H1 (cell line): ENCODE measurements at regions not wholly inside any gene's neighbourhood (a gene's known extent, or its start where the extent isn't known, plus 50 kb on each side); places are given as distances from the start of the nearest gene placed in this dataset.

ENCODE experiments used
- CHD2 ChIP-seq: IDR thresholded peaks from 2 replicates; pipeline ENCODE4 v1.6.1; 2012; ENCODE audit warnings: low read length, improper control_type of control experiment
- EGR1 ChIP-seq: IDR thresholded peaks from 2 replicates; pipeline ENCODE4 v1.6.1; 2011; ENCODE audit warnings: low read depth, low read length, borderline replicate concordance
- EP300 ChIP-seq, 2 experiments: IDR thresholded peaks; 1 replicate in 1 of 2; 2 replicates in 1 of 2; pipeline ENCODE4 v1.6.1; 2011 to 2012; ENCODE audit warnings: low read depth in 2 of 2, low read length in 2 of 2, mild to moderate bottlenecking in 2 of 2, borderline replicate concordance in 1 of 2, inconsistent platforms in 1 of 2, moderate library complexity in 1 of 2
- EZH2 ChIP-seq: fragments of 200-600 bp; sonication (generic); IDR thresholded peaks from 2 replicates; pipeline ENCODE4 v1.7.1; 2012; ENCODE audit warnings: low read depth, mild to moderate bottlenecking, moderate library complexity, low read length, inconsistent platforms; ENCODE audit not compliant: severe bottlenecking
- GABPA ChIP-seq: IDR thresholded peaks from 2 replicates; pipeline ENCODE4 v1.6.1; 2011; ENCODE audit warnings: mild to moderate bottlenecking, low read length, moderate library complexity, borderline replicate concordance; ENCODE audit not compliant: insufficient read depth
- HDAC2 ChIP-seq, 2 experiments: fragments of 300-600 bp in 1 of 2; sonication (generic) in 1 of 2; IDR thresholded peaks; 2 replicates each; pipeline ENCODE4 v1.6.1; 2011 to 2012; ENCODE audit warnings: low read depth in 2 of 2, low read length in 2 of 2, mild to moderate bottlenecking in 2 of 2, moderate library complexity in 2 of 2, borderline replicate concordance in 1 of 2, inconsistent platforms in 1 of 2
- JUN ChIP-seq: IDR thresholded peaks from 2 replicates; pipeline ENCODE4 v1.6.1; 2011; ENCODE audit warnings: low read depth, mild to moderate bottlenecking, improper control_type of control experiment, low read length
- RAD21 ChIP-seq, 2 experiments: IDR thresholded peaks in 1 of 2; conservative IDR thresholded peaks in 1 of 2; 2 replicates each; pipeline ENCODE4 v1.6.1; 2011; ENCODE audit warnings: low read depth in 2 of 2, low read length in 2 of 2, improper control_type of control experiment in 1 of 2, inconsistent platforms in 1 of 2, mild to moderate bottlenecking in 1 of 2, moderate library complexity in 1 of 2
- RBBP5 ChIP-seq: IDR thresholded peaks from 2 replicates; pipeline ENCODE4 v1.7.1; 2012; ENCODE audit warnings: low read depth, mild to moderate bottlenecking, inconsistent platforms, low read length, moderate library complexity, borderline replicate concordance
- RNF2 ChIP-seq: fragments of 200-900, 300-1000 bp; sonication (generic); IDR thresholded peaks from 2 replicates; pipeline ENCODE4 v1.7.1; 2016; ENCODE audit warnings: borderline replicate concordance, low read depth, mild to moderate bottlenecking, antibody characterized with exemption, low read length; ENCODE audit not compliant: poor library complexity, severe bottlenecking; ENCODE audit errors: missing control alignments
- SRF ChIP-seq: IDR thresholded peaks from 2 replicates; pipeline ENCODE4 v1.6.1; 2011; ENCODE audit warnings: mild to moderate bottlenecking, low read depth, low read length, moderate library complexity
- TBP ChIP-seq: IDR thresholded peaks from 2 replicates; pipeline ENCODE4 v1.6.1; 2011; ENCODE audit warnings: low read depth, low read length, improper control_type of control experiment
- TF ChIP-seq, protein P1 (sequence below), 3 experiments: IDR thresholded peaks; 1 replicate in 2 of 3; 2 replicates in 1 of 3; pipeline versions ENCODE4 v1.5.1 to v1.6.1; 2011; ENCODE audit warnings: low read length in 3 of 3, mild to moderate bottlenecking in 3 of 3, inconsistent platforms in 2 of 3, low read depth in 1 of 3, moderate library complexity in 1 of 3; ENCODE audit not compliant: insufficient read depth in 1 of 3; ENCODE audit errors: control extremely low read depth in 1 of 3

DNA sequence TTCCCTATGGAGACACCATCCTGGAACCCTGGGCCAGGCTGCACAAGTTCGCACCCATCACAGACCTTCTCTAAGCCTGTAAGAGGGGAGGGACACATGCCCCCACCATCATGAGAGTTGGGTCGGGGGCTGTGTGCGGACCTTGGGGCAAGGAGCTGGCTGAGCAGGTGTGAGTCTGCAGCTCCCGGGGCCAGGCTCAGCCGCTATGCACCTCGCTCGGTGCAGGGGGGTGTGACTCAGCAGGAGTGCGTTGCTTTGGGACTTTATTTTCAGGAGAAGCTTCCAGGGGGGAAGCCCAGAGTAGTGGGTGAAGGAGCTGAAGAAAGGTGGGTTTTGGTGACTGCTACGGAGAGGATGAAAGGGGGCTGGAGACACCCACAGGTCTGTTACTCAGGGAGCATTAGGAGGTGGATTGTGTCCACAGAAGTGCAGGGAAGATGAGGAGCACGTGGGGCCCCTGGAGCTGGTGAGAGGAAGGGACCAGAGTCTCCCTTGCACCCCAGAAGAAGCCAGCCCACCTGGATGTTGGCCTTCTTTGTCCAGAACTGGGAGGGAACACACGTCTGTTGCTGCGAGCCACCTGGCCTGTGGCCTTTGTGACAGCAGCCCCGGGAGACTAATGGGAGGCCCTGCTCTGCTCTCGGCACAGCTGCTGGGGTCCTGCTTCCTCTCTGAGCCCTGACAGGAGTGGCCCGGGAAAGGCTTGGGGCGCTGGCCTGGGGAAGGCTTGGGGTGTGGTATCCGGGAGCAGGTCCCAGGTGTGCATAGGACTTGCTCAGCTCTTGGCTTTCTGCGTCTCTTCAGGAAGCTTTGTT lies 162.6 kb downstream of the TEX29 start:
- TF ChIP-seq SRF (no peak), TBP (no peak), HDAC2 (IDR thresholded peaks at IDR 0.05; ENCODE audit: borderline replicate concordance in 1 of 2, low read depth in 2 of 2, low read length in 2 of 2) (no peak), EP300 (IDR thresholded peaks at IDR 0.05; ENCODE audit: borderline replicate concordance in 1 of 2, low read depth in 2 of 2, low read length in 2 of 2) (no peak), CHD2 (no peak), RAD21 (IDR thresholded peaks at IDR 0.05 in 1 of 2, conservative IDR thresholded peaks at IDR 0.05 in 1 of 2; ENCODE audit: low read depth in 2 of 2, low read length in 2 of 2) (no peak), RBBP5 (no peak), JUN (no peak), EGR1 (no peak), GABPA (no peak), EZH2 (no peak), RNF2 (no peak)
- TF ChIP-seq, protein P1, sequence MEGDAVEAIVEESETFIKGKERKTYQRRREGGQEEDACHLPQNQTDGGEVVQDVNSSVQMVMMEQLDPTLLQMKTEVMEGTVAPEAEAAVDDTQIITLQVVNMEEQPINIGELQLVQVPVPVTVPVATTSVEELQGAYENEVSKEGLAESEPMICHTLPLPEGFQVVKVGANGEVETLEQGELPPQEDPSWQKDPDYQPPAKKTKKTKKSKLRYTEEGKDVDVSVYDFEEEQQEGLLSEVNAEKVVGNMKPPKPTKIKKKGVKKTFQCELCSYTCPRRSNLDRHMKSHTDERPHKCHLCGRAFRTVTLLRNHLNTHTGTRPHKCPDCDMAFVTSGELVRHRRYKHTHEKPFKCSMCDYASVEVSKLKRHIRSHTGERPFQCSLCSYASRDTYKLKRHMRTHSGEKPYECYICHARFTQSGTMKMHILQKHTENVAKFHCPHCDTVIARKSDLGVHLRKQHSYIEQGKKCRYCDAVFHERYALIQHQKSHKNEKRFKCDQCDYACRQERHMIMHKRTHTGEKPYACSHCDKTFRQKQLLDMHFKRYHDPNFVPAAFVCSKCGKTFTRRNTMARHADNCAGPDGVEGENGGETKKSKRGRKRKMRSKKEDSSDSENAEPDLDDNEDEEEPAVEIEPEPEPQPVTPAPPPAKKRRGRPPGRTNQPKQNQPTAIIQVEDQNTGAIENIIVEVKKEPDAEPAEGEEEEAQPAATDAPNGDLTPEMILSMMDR (IDR thresholded peaks at IDR 0.05; ENCODE audit: control extremely low read depth in 1 of 3, insufficient read depth in 1 of 3, low read depth in 1 of 3, low read length in 3 of 3) = no peak
